Heart left ventricle (tissue), 16 donors: ENCODE measurements at regions not wholly inside any gene's neighbourhood (a gene's known extent, or its start where the extent isn't known, plus 50 kb on each side); places are given as distances from the start of the nearest gene placed in this dataset.
"Not testable (repeated sequence)": the region's sequence is repeated elsewhere in the genome, so short reads cannot be mapped to it uniquely, and the experiment has no call there.

Experiments
- ATAC-seq, 4 donors: fragments of 200-7000 bp; cut with Tn5 transposase; one replicate each; pipeline ENCODE4 v1.9.1; 2020 to 2022; ENCODE audit warnings: moderate library complexity in 4 of 4, mild to moderate bottlenecking in 3 of 4, moderate number of reproducible peaks in 1 of 4
- DNase-seq, 5 donors: peaks; one replicate each; pipeline ENCODE4 v3.0.0-alpha.2; 2020
- H3K27ac ChIP-seq, 12 donors: fragments of 200-600 bp; sonication (generic) in 4 of 12; one replicate each; pipeline versions ENCODE4 v1.5.0 to v1.8.0; 2016 to 2022; ENCODE audit warnings: mild to moderate bottlenecking in 2 of 12
- H3K27me3 ChIP-seq, 9 donors: fragments of 200-600 bp; sonication (generic) in 2 of 9; one replicate each; pipeline versions ENCODE4 v1.5.1 to v1.8.0; 2016 to 2022; ENCODE audit warnings: mild to moderate bottlenecking in 3 of 9
- H3K36me3 ChIP-seq, 9 donors: fragments of 200-600 bp; sonication (generic) in 2 of 9; one replicate each; pipeline versions ENCODE4 v1.5.0 to v1.8.0; 2018 to 2022; ENCODE audit warnings: mild to moderate bottlenecking in 2 of 9
- H3K4me1 ChIP-seq, 12 donors: fragments of 200-600 bp; sonication (generic) in 4 of 12; one replicate each; pipeline versions ENCODE4 v1.5.0 to v1.8.0; 2016 to 2022; ENCODE audit warnings: mild to moderate bottlenecking in 3 of 12
- H3K4me3 ChIP-seq, 12 donors: fragments of 200-600 bp; sonication (generic) in 4 of 12; one replicate each; pipeline versions ENCODE4 v1.5.0 to v1.8.0; 2017 to 2022; ENCODE audit warnings: mild to moderate bottlenecking in 9 of 12, moderate library complexity in 4 of 12
- H3K9me3 ChIP-seq, 12 donors: fragments of 200-600 bp; sonication (generic) in 4 of 12; one replicate each; pipeline versions ENCODE4 v1.5.0 to v1.8.0; 2016 to 2022; ENCODE audit warnings: mild to moderate bottlenecking in 1 of 12
- CTCF ChIP-seq, 12 donors: fragments of 200-600 bp; sonication (generic) in 4 of 12; IDR thresholded peaks; one replicate each; pipeline versions ENCODE4 v1.5.0 to v1.8.0; 2018 to 2022; ENCODE audit warnings: antibody characterized with exemption in 12 of 12, mild to moderate bottlenecking in 5 of 12
- POLR2A ChIP-seq, 2 donors: fragments of 450-650 bp; IDR thresholded peaks; one replicate each; pipeline ENCODE4 v1.6.1; 2017; ENCODE audit warnings: antibody characterized with exemption in 2 of 2, mild to moderate bottlenecking in 2 of 2, moderate library complexity in 2 of 2
- WGBS, 4 donors: extraction: QIAGEN DNeasy Blood & Tissue Kit in 2 of 4; methylation state at CpG; one replicate each; pipeline versions ENCODE4 v1.1.5 to v1.1.7; 2013 to 2018; 5-methylcytosine and 5-hydroxymethylcytosine counted together
- intact Hi-C, 10 donors: fragments of 100-400 bp; cut with DNase I; formaldehyde crosslinking; loops; one replicate each; pipeline versions ENCODE4 v1.11.1 to v1.14.2; 2022
- donor health status: ischemic (EF 13 %, LVEDD 7.1; RV severe dilation, severe dysfunction).
- donor health status: healthy with polysubstance abuse.
- donor health status: DM: no; HTN: yes; CAD: no.
- donor health status: DM: no; HTN: no; CAD: no.
- donor health status: ischemic (EF 25% LVEDD 6.9; RV normal size, moderate dysfunction).
- donor health status: ischemic (EF 25% LVEDD 5.7; RV mildly dilated, moderate dysfunction).
- donor health status: healthy.
- donor health status: DM: yes; HTN: yes; CAD: no.
- donor health status: ischemic (EF 35%, LVEDD 5.7; RV mildly dilated, moderate dysfunction).
- donor health status: nonischemic (EF 11% LVEDD 7.7; RV severe dilation, severe dysfunction).
- donor health status: DM: yes; HTN: yes; CAD: no.
- donor health status: PGD.
- donor health status: ischemic (EF 29% LVEDD 5.4; RV normal size, mild dysfunction).
- donor health status: nonischemic (EF 23%, LVEDD 6.1; RV moderate dilation, normal function).

- TF ChIP-seq CTCF (IDR thresholded peaks at IDR 0.05) = no peak
- TF ChIP-seq POLR2A (IDR thresholded peaks at IDR 0.05) = no peak
- Histone ChIP-seq H3K9me3 (peaks cover 0 to 7% (median 0%) of the 10 kb centered on the region in 12 donors), H3K27me3 (peaks cover 0 to 30% (median 0%) of the 10 kb centered on the region in 9 donors)
These were observed 124.0 kb upstream of the TBX5 start for GRCh38 chr12:114529966-114530365.

GRCh38 chr12:114528766-114529165 is 122.8 kb upstream of the TBX5 start:
- TF ChIP-seq CTCF (IDR thresholded peaks at IDR 0.05) = no peak
- no peak for TF ChIP-seq POLR2A (IDR thresholded peaks at IDR 0.05)
- Histone ChIP-seq H3K4me3 (no peak overlapping the region), H3K36me3 (no peaks in the 10 kb centered on the region), H3K9me3 (peaks cover 0 to 8% (median 0%) of the 10 kb centered on the region in 12 donors), H3K27me3 (peaks cover 0 to 30% (median 0%) of the 10 kb centered on the region in 9 donors), H3K27ac (no peak overlapping the region), H3K4me1 (no peaks in the 10 kb centered on the region)
- no peak for ATAC-seq
- intact Hi-C loops = no loop called here
- DNase-seq = no peak
- 65 to 71% (median 68%) methylated on average over 3 of the region's 3 CpGs for WGBS, 4 donors

More at GRCh38 chr12:114529966-114530365, 124.0 kb upstream of the TBX5 start:
- intact Hi-C loops = loop anchor here in 1 of 10 donors (10.0 kb wide), 1 partner anchor 1185 kb away; no protein-coding TSS in a partner anchor
- H3K4me1 ChIP-seq = no peaks in the 10 kb centered on the region
- H3K4me3 ChIP-seq = no peak overlapping the region
- WGBS, 4 donors = 65 to 76% (median 72%) methylated on average over 2 of the region's 2 CpGs
- H3K27ac ChIP-seq = no peak overlapping the region
- ATAC-seq = no peak
- no peaks in the 10 kb centered on the region for H3K36me3 ChIP-seq
- no peak for DNase-seq

- DNase-seq, ATAC-seq, H3K4me3 ChIP-seq, intact Hi-C loops, H3K9me3 ChIP-seq, H3K36me3 ChIP-seq, H3K4me1 ChIP-seq, H3K27ac ChIP-seq: not testable (repeated sequence)
- H3K27me3 ChIP-seq = peaks cover 0 to 24% (median 0%) of the 10 kb centered on the region in 9 donors
- WGBS, 4 donors = 84 to 90% (median 87%) methylated on average over 2 of the region's 2 CpGs
These were observed 115.2 kb upstream of the TBX5 start for GRCh38 chr12:114521160-114521559.

GRCh38 chr12:114512351-114512750 is 106.4 kb upstream of the TBX5 start:
- Histone ChIP-seq H3K4me3 (no peak overlapping the region), H3K27ac (no peak overlapping the region), H3K27me3 (peaks cover 0 to 34% (median 0%) of the 10 kb centered on the region in 9 donors), H3K4me1 (no peaks in the 10 kb centered on the region), H3K36me3 (no peaks in the 10 kb centered on the region), H3K9me3 (no peaks in the 10 kb centered on the region)
- TF ChIP-seq CTCF (IDR thresholded peaks at IDR 0.05) (no peak), POLR2A (IDR thresholded peaks at IDR 0.05) (no peak)
- WGBS, 4 donors = 58 to 76% (median 76%) methylated on average over 3 of the region's 3 CpGs
- intact Hi-C loops = loop anchor here in 1 of 10 donors (5.0 kb wide), 1 partner anchor 530 kb away; no protein-coding TSS in a partner anchor
- ATAC-seq (no peak), DNase-seq (no peak)
